HG02571 (cell line): ENCODE measurements at regions not wholly inside any gene's neighbourhood (a gene's known extent, or its start where the extent isn't known, plus 50 kb on each side); places are given as distances from the start of the nearest gene placed in this dataset.

Experiments
- ATAC-seq: cut with Tn5 transposase; IDR thresholded peaks from one replicate; pipeline ENCODE4 v1.9.1; 2021; ENCODE audit warnings: mild to moderate bottlenecking, moderate library complexity; ENCODE audit not compliant: unreplicated experiment

- ATAC-seq = no peak
These were observed 144.1 kb downstream of the RPAP3 start for GRCh38 chr12:47561746-47562145.

GRCh38 chr12:47560415-47560814 lies 145.4 kb downstream of the RPAP3 start:
- ATAC-seq = no peak

GRCh38 chr12:47558625-47559345 lies 147.0 kb downstream of the RPAP3 start:
- no peak for ATAC-seq

GRCh38 chr12:47557386-47557785 lies 148.4 kb downstream of the RPAP3 start:
- no peak for ATAC-seq

GRCh38 chr12:47556261-47557030 lies 149.4 kb downstream of the RPAP3 start:
- no peak for ATAC-seq

GRCh38 chr12:47554046-47554653 lies 151.7 kb downstream of the RPAP3 start:
- no peak for ATAC-seq

- no peak for ATAC-seq
These were observed 152.6 kb downstream of the RPAP3 start for GRCh38 chr12:47553266-47553665.

GRCh38 chr12:47551426-47551851 lies 154.4 kb downstream of the RPAP3 start:
- ATAC-seq = no peak

- no peak for ATAC-seq
These were observed 156.6 kb downstream of the RPAP3 start for GRCh38 chr12:47549258-47549657.

- ATAC-seq = no peak
These were observed 157.4 kb downstream of the RPAP3 start for GRCh38 chr12:47548401-47548800.

- no peak for ATAC-seq
These were observed 158.8 kb downstream of the RPAP3 start for GRCh38 chr12:47547077-47547476.

GRCh38 chr12:47545938-47546609 lies 159.8 kb downstream of the RPAP3 start:
- no peak for ATAC-seq

- no peak for ATAC-seq
These were observed 171.1 kb downstream of the RPAP3 start for GRCh38 chr12:47534695-47535094.

GRCh38 chr12:47530050-47530449 lies 175.8 kb downstream of the RPAP3 start:
- ATAC-seq = no peak

- ATAC-seq = no peak
These were observed 178.0 kb downstream of the RPAP3 start for GRCh38 chr12:47527816-47528215.

GRCh38 chr12:47520029-47520428 lies 185.8 kb downstream of the RPAP3 start:
- ATAC-seq = no peak

GRCh38 chr12:47517122-47517521 lies 188.7 kb downstream of the RPAP3 start:
- no peak for ATAC-seq

GRCh38 chr12:47509398-47509851 lies 196.4 kb downstream of the RPAP3 start:
- ATAC-seq = no peak

GRCh38 chr12:47507221-47507620 lies 198.6 kb downstream of the RPAP3 start:
- no peak for ATAC-seq

- no peak for ATAC-seq
These were observed 200.9 kb downstream of the RPAP3 start for GRCh38 chr12:47504775-47505446.

GRCh38 chr12:47493801-47494200 lies 212.0 kb downstream of the RPAP3 start:
- ATAC-seq = no peak
